ENCODE measurements at regions not wholly inside any gene's neighbourhood (a gene's known extent, or its start where the extent isn't known, plus 50 kb on each side); places are given as distances from the start of the nearest gene placed in this dataset.

- Histone ChIP-seq H3K4me1 (ENCODE audit: insufficient read depth, low read length) (no peaks in the 10 kb centered on the region), H4K20me1 (ENCODE audit: insufficient read depth, low read length) (no peaks in the 10 kb centered on the region), H3K9me3 (ENCODE audit: insufficient read depth, low read depth, low read length) (peaks cover 8% of the 10 kb centered on the region), H3K36me3 (ENCODE audit: insufficient read depth, low read length) (no peaks in the 10 kb centered on the region), H3K9ac (ENCODE audit: low read length) (no peak overlapping the region), H2AFZ (ENCODE audit: low read depth, low read length) (no peak overlapping the region), H3K79me2 (ENCODE audit: insufficient read depth, low read length) (no peaks in the 10 kb centered on the region), H3K4me3 (ENCODE audit: insufficient read depth, low read depth, low read length) (no peak overlapping the region), H3K4me2 (ENCODE audit: low read length) (no peak overlapping the region), H3K27me3 (ENCODE audit: insufficient read depth, low read length) (no peaks in the 10 kb centered on the region), H3K27ac (ENCODE audit: low read depth, low read length) (no peak overlapping the region)
- H3K27ac Mint-ChIP-seq (ENCODE audit: unreplicated experiment): no peak overlapping the region
- no peak overlapping the region for H3K4me3 Mint-ChIP-seq (ENCODE audit: unreplicated experiment)
- no peaks in the 10 kb centered on the region for H3K9me3 Mint-ChIP-seq (ENCODE audit: unreplicated experiment)
- FAIRE-seq (no peak), DNase-seq (ENCODE audit: low read depth) (no peak)
- TF ChIP-seq, protein P1, sequence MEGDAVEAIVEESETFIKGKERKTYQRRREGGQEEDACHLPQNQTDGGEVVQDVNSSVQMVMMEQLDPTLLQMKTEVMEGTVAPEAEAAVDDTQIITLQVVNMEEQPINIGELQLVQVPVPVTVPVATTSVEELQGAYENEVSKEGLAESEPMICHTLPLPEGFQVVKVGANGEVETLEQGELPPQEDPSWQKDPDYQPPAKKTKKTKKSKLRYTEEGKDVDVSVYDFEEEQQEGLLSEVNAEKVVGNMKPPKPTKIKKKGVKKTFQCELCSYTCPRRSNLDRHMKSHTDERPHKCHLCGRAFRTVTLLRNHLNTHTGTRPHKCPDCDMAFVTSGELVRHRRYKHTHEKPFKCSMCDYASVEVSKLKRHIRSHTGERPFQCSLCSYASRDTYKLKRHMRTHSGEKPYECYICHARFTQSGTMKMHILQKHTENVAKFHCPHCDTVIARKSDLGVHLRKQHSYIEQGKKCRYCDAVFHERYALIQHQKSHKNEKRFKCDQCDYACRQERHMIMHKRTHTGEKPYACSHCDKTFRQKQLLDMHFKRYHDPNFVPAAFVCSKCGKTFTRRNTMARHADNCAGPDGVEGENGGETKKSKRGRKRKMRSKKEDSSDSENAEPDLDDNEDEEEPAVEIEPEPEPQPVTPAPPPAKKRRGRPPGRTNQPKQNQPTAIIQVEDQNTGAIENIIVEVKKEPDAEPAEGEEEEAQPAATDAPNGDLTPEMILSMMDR (IDR thresholded peaks at IDR 0.05; ENCODE audit: insufficient read depth, low read depth, low read length): no peak
- TF ChIP-seq EZH2 (IDR thresholded peaks at IDR 0.05; ENCODE audit: insufficient read depth, low read length): no peak
- no peaks in the 10 kb centered on the region for H3K4me1 Mint-ChIP-seq (ENCODE audit: low read depth, unreplicated experiment)
- peaks cover 2% of the 10 kb centered on the region for H3K27me3 Mint-ChIP-seq (ENCODE audit: low read depth, unreplicated experiment)
- no peaks in the 10 kb centered on the region for H3K36me3 Mint-ChIP-seq (ENCODE audit: low read depth, unreplicated experiment)
These were observed 252.5 kb upstream of the SOX14 start for GRCh38 chr3:137511655-137512054.

- H3K27me3 ChIP-seq (ENCODE audit: insufficient read depth, low read length): no peaks in the 10 kb centered on the region
- no peaks in the 10 kb centered on the region for H3K4me1 ChIP-seq (ENCODE audit: insufficient read depth, low read length)
- no peak overlapping the region for H3K4me3 ChIP-seq (ENCODE audit: insufficient read depth, low read depth, low read length)
- H4K20me1 ChIP-seq (ENCODE audit: insufficient read depth, low read length): no peaks in the 10 kb centered on the region
- no peak overlapping the region for H3K27ac ChIP-seq (ENCODE audit: low read depth, low read length)
- H3K79me2 ChIP-seq (ENCODE audit: insufficient read depth, low read length): no peaks in the 10 kb centered on the region
- H3K27ac Mint-ChIP-seq (ENCODE audit: unreplicated experiment): no peak overlapping the region
- no peaks in the 10 kb centered on the region for H3K4me1 Mint-ChIP-seq (ENCODE audit: low read depth, unreplicated experiment)
- no peak for FAIRE-seq
- no peak overlapping the region for H3K4me3 Mint-ChIP-seq (ENCODE audit: unreplicated experiment)
- no peak overlapping the region for H2AFZ ChIP-seq (ENCODE audit: low read depth, low read length)
- H3K9me3 ChIP-seq (ENCODE audit: insufficient read depth, low read depth, low read length): peaks cover 8% of the 10 kb centered on the region
- DNase-seq (ENCODE audit: low read depth): no peak
- no peak overlapping the region for H3K4me2 ChIP-seq (ENCODE audit: low read length)
- H3K9me3 Mint-ChIP-seq (ENCODE audit: unreplicated experiment): peaks cover 6% of the 10 kb centered on the region
- no peaks in the 10 kb centered on the region for H3K36me3 ChIP-seq (ENCODE audit: insufficient read depth, low read length)
- no peak overlapping the region for H3K9ac ChIP-seq (ENCODE audit: low read length)
- TF ChIP-seq EZH2 (IDR thresholded peaks at IDR 0.05; ENCODE audit: insufficient read depth, low read length): no peak
- TF ChIP-seq, protein P1 (IDR thresholded peaks at IDR 0.05; ENCODE audit: insufficient read depth, low read depth, low read length): no peak
- H3K27me3 Mint-ChIP-seq (ENCODE audit: low read depth, unreplicated experiment): peaks cover 8% of the 10 kb centered on the region
- no peaks in the 10 kb centered on the region for H3K36me3 Mint-ChIP-seq (ENCODE audit: low read depth, unreplicated experiment)
These were observed 249.3 kb upstream of the SOX14 start for GRCh38 chr3:137514853-137515252.

DNA sequence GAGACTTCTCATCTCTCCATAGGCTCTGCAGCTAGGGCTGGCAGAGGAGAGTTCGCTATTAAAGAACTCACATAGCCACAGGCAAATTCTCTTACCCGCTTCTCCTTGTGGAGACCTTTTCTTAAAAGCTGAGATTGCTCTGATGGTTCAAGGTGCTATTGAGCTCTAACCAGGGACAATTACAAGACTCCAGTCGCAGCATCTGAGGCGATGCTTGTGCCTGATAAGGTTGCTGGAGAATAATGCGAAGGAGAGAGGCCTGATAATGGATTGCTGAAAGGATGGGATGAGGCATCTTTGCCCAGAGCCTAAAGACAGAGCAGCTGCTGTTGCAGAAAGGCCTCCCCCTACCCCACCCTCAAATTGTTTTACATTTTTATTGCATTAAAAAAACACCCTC lies 244.5 kb upstream of the SOX14 start:
- no peak overlapping the region for H3K4me3 Mint-ChIP-seq (ENCODE audit: unreplicated experiment)
- no peak for TF ChIP-seq EZH2 (IDR thresholded peaks at IDR 0.05; ENCODE audit: insufficient read depth, low read length)
- TF ChIP-seq, protein P1 (IDR thresholded peaks at IDR 0.05; ENCODE audit: insufficient read depth, low read depth, low read length): no peak

More for the DNA sequence above, 244.5 kb upstream of the SOX14 start:
- H3K36me3 ChIP-seq (ENCODE audit: insufficient read depth, low read length): no peaks in the 10 kb centered on the region
- H3K4me1 ChIP-seq (ENCODE audit: insufficient read depth, low read length): no peaks in the 10 kb centered on the region
- H3K36me3 Mint-ChIP-seq (ENCODE audit: low read depth, unreplicated experiment): no peaks in the 10 kb centered on the region
- H2AFZ ChIP-seq (ENCODE audit: low read depth, low read length): no peak overlapping the region
- DNase-seq (ENCODE audit: low read depth): no peak
- no peak for FAIRE-seq
- H3K9me3 Mint-ChIP-seq (ENCODE audit: unreplicated experiment): peaks cover 6% of the 10 kb centered on the region
- H4K20me1 ChIP-seq (ENCODE audit: insufficient read depth, low read length): no peaks in the 10 kb centered on the region
- H3K4me2 ChIP-seq (ENCODE audit: low read length): no peak overlapping the region
- H3K4me1 Mint-ChIP-seq (ENCODE audit: low read depth, unreplicated experiment): no peaks in the 10 kb centered on the region
- H3K4me3 ChIP-seq (ENCODE audit: insufficient read depth, low read depth, low read length): no peak overlapping the region
- no peaks in the 10 kb centered on the region for H3K27me3 ChIP-seq (ENCODE audit: insufficient read depth, low read length)
- H3K9ac ChIP-seq (ENCODE audit: low read length): no peak overlapping the region
- H3K27ac Mint-ChIP-seq (ENCODE audit: unreplicated experiment): no peak overlapping the region
- no peaks in the 10 kb centered on the region for H3K9me3 ChIP-seq (ENCODE audit: insufficient read depth, low read depth, low read length)
- H3K79me2 ChIP-seq (ENCODE audit: insufficient read depth, low read length): no peaks in the 10 kb centered on the region
- H3K27me3 Mint-ChIP-seq (ENCODE audit: low read depth, unreplicated experiment): peaks cover 8% of the 10 kb centered on the region
- no peak overlapping the region for H3K27ac ChIP-seq (ENCODE audit: low read depth, low read length)
